WI38 (cell line): ENCODE measurements at regions not wholly inside any gene's neighbourhood (a gene's known extent, or its start where the extent isn't known, plus 50 kb on each side); places are given as distances from the start of the nearest gene placed in this dataset.

ENCODE experiments used
- H3K4me3 ChIP-seq: 2 replicates; pipeline ENCODE4 v1.5.1; 2011; ENCODE audit warnings: low read depth, mild to moderate bottlenecking, control low read depth, low read length
- TF ChIP-seq, protein P1 (sequence below): IDR thresholded peaks from 2 replicates; pipeline ENCODE4 v1.5.1; 2012; ENCODE audit warnings: low read depth, mild to moderate bottlenecking, control low read depth, low read length

DNA sequence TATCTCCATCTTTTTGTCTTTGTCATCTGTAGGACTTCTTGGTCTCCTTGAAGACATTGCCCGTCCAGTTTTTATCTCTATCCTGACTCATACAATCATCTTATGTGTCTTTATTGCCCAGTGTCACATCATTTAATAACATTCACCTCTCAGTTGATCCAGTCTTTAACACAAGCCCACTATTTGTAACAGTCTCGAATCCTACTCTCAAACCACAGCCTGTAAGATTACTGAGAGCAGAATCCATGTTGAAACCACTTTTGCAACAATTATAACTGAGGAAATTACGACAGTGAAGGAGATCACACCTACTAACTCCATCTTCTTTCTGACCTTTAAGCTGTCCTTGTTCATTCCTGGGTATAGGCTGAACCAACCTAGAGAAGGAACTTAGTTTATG lies 1206.0 kb upstream of the ZEB2 start:
- TF ChIP-seq, protein P1, sequence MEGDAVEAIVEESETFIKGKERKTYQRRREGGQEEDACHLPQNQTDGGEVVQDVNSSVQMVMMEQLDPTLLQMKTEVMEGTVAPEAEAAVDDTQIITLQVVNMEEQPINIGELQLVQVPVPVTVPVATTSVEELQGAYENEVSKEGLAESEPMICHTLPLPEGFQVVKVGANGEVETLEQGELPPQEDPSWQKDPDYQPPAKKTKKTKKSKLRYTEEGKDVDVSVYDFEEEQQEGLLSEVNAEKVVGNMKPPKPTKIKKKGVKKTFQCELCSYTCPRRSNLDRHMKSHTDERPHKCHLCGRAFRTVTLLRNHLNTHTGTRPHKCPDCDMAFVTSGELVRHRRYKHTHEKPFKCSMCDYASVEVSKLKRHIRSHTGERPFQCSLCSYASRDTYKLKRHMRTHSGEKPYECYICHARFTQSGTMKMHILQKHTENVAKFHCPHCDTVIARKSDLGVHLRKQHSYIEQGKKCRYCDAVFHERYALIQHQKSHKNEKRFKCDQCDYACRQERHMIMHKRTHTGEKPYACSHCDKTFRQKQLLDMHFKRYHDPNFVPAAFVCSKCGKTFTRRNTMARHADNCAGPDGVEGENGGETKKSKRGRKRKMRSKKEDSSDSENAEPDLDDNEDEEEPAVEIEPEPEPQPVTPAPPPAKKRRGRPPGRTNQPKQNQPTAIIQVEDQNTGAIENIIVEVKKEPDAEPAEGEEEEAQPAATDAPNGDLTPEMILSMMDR, result no peak

DNA sequence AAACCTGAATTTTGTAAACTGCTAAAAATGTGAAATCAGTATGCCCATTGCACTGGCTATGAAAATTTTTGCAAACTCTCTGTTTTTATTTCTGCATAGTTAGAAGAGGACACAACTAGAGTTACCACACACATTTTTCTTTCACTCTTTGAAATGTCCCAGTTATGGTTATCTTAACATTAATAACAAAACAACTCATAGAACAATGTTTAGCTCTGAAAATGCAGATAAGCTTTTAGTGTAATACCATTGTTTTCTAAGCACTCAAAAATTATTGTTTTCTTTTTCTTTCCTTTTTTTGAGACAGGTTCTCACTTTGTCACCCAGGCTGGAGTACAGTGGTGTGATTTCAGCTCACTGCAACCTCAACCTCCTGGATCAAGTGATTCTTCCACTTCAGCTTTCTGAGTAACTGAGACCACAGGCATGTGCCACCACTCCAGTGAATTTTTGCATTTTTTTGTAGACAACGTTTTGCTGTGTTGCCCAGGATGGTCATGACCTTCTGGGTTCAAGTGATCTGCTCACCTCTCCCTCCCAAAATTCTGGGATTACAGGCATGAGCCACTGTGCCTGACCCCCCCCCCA lies 1204.5 kb upstream of the ZEB2 start:
- TF ChIP-seq, protein P1, result no peak

More for the DNA sequence above, 1206.0 kb upstream of the ZEB2 start:
- H3K4me3 ChIP-seq, result no peak overlapping the region

DNA sequence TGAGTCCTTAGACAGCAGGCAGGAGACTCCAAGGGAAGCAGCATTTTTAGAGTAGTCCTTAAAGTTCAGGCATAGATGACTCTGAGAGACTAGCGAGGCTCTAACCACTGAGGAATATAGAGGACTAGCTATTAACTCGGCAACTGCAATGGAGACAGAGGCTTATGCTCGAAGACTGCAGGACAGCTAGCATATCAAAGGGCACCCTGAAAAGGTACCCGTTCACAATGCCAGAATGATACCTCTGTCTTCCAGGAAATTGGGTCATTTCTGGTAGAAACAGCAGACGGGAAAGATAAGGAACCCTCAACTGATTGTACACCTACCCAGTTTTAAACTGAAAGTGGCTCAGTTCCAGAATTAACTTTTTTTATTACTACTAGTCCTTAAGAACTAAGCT lies 1204.0 kb upstream of the ZEB2 start:
- no peak overlapping the region for H3K4me3 ChIP-seq
- TF ChIP-seq, protein P1, result no peak

More for the DNA sequence above, 1204.5 kb upstream of the ZEB2 start:
- H3K4me3 ChIP-seq, result no peak overlapping the region

DNA sequence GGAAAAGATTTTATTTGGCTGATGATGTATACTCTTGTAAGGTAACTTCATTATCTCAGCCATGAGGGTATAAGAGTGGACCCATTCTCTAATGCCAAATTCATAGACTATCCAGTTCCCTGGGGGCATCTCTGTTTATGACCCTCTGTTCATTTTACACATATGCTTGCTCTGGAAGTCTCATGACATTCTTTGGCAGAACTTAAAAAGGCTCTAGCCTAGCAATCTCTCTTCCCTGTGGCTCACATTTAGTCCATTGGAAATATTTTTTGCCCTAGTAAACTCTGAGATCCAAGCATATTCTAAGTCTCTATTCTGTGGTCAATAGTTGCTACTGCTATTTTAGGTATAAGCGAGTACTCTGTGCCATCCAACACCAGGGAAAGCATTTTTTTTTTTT lies 1201.8 kb upstream of the ZEB2 start:
- no peak overlapping the region for H3K4me3 ChIP-seq
- TF ChIP-seq, protein P1, result no peak

DNA sequence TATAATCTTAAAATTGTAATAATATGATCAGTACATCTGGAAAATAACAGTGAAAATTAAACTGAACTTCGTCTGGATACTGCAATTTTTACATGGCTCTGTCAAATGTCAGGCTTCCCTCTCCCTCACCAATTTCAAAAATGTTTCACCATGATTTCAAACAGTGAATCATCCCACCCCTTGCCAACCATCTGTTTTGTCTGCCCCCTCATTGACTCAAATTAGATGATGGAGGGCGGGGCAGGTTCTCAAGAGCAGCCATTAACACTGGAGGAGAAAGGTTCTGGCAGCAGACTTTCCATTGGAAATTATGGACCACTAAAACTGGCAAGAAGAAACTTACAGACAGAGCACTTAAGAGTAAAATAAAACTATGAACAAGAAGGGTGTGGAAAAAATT lies 1195.7 kb upstream of the ZEB2 start:
- TF ChIP-seq, protein P1, result no peak
- no peak overlapping the region for H3K4me3 ChIP-seq

DNA sequence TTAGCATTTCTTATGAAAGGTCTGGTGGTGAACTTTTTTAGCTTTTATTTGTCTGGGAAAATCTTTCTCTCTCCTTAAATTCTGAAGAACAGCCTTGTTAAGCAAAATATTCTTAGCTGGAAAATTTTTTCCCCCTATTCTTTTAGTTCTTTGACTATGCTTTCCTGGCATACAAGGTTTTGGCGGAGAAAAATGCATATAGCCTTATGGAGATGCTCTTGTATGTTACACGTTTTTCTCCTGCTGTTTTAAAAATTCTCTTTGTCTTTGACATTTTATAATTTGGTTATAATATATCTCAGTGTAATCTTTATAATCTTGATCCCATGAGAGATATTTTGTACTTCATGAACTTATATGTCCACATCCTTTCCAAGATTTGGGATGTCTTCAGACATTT lies 1190.4 kb upstream of the ZEB2 start:
- H3K4me3 ChIP-seq, result no peak overlapping the region
- TF ChIP-seq, protein P1, result no peak

DNA sequence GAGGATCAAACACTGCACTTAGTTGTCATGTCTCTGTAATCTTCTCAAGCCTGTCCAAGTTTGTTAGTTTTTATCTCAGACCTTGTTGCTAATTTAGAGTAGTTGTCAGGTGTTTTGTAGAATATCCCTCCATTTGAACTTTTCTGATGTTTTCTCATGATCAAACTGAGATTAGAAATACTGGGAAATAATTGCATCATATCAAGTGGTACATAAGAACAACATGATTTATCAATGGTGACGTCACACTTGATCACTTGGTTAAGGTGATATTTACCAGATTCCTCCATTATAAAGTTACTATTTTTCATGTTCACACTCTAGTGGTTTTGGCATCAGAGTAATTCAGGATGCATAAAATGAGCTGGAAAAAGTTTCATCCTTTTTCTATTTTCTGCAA lies 1182.4 kb upstream of the ZEB2 start:
- H3K4me3 ChIP-seq, result no peak overlapping the region
- TF ChIP-seq, protein P1, result no peak
